SU-DHL-6 (cell line): ENCODE measurements at regions not wholly inside any gene's neighbourhood (a gene's known extent, or its start where the extent isn't known, plus 50 kb on each side); places are given as distances from the start of the nearest gene placed in this dataset.

Experiments
- H2AFZ ChIP-seq: fragments of 200-600 bp; sonication (generic); 2 replicates; pipeline ENCODE4 v1.6.1; 2014; ENCODE audit warnings: low read depth, mild to moderate bottlenecking, moderate library complexity, mixed read lengths, antibody characterized with exemption, low read length; ENCODE audit not compliant: severe bottlenecking
- H3F3A ChIP-seq: fragments of 200-600 bp; shearing (Covaris generic); 2 replicates; pipeline ENCODE4 v1.6.0; 2016; ENCODE audit warnings: antibody characterized with exemption, mild to moderate bottlenecking; ENCODE audit not compliant: insufficient read depth
- H3K27ac ChIP-seq: fragments of 200-600 bp; sonication (generic); 2 replicates; pipeline ENCODE4 v1.5.1; 2016; ENCODE audit warnings: low read depth, mild to moderate bottlenecking, low read length, moderate library complexity, mixed read lengths
- H3K27me3 ChIP-seq: fragments of 200-600 bp; sonication (generic), shearing (Covaris generic); 2 replicates; pipeline ENCODE4 v1.6.0; 2014; ENCODE audit warnings: mild to moderate bottlenecking, low read length
- H3K36me3 ChIP-seq: fragments of 200-600 bp; sonication (generic); 2 replicates; pipeline ENCODE4 v1.6.1; 2014; ENCODE audit warnings: mild to moderate bottlenecking, low read length, mixed read lengths
- H3K4me2 ChIP-seq: fragments of 300-600, 200-600 bp; shearing (Covaris generic), sonication (generic); 2 replicates; pipeline ENCODE4 v1.6.0; 2014; ENCODE audit warnings: low read length, low read depth, mild to moderate bottlenecking; ENCODE audit not compliant: poor library complexity, severe bottlenecking
- H3K4me3 ChIP-seq: fragments of 200-600 bp; sonication (generic); 2 replicates; pipeline ENCODE4 v1.5.1; 2014; ENCODE audit warnings: antibody characterized with exemption, low read length, mild to moderate bottlenecking, mixed read lengths; ENCODE audit not compliant: insufficient read depth, poor library complexity, severe bottlenecking
- H3K79me2 ChIP-seq: fragments of 200-600 bp; sonication (generic); 2 replicates; pipeline ENCODE4 v1.6.1; 2014; ENCODE audit warnings: mild to moderate bottlenecking, low read length, moderate library complexity; ENCODE audit not compliant: insufficient read depth
- H3K9ac ChIP-seq: fragments of 200-600 bp; sonication (generic); 2 replicates; pipeline ENCODE4 v1.7.0; 2014; ENCODE audit warnings: mild to moderate bottlenecking, low read length
- H3K9me2 ChIP-seq: fragments of 200-600 bp; sonication (generic); replicated peaks from 2 replicates; pipeline ENCODE4 v1.6.1; 2014; ENCODE audit warnings: low read length; ENCODE audit not compliant: insufficient read depth
- H3K9me3 ChIP-seq: fragments of 200-600 bp; sonication (generic); 2 replicates; pipeline ENCODE4 v1.6.1; 2014; ENCODE audit warnings: low read length, mixed read lengths; ENCODE audit not compliant: insufficient read depth
- H4K20me1 ChIP-seq: fragments of 200-600 bp; sonication (generic); 2 replicates; pipeline ENCODE4 v1.6.1; 2014; ENCODE audit warnings: low read depth, mild to moderate bottlenecking, antibody characterized with exemption, low read length, moderate library complexity, mixed read lengths
- EZH2phosphoT487 ChIP-seq: fragments of 200-600 bp; sonication (generic), shearing (Covaris generic); conservative IDR thresholded peaks from 2 replicates; pipeline ENCODE4 v1.6.1; 2018; ENCODE audit warnings: mild to moderate bottlenecking, antibody characterized with exemption, low read length, moderate library complexity, mixed read lengths
- TF ChIP-seq, protein P1 (sequence below): fragments of 200-600 bp; sonication (generic); IDR thresholded peaks from one replicate; pipeline ENCODE4 v1.5.1; 2017; ENCODE audit warnings: antibody characterized with exemption, mild to moderate bottlenecking, low read length, moderate library complexity; ENCODE audit not compliant: insufficient read depth, poor library complexity, severe bottlenecking

- Histone ChIP-seq H3K79me2 (no peaks in the 10 kb centered on the region), H3K27ac (no peak overlapping the region), H3K27me3 (no peaks in the 10 kb centered on the region), H3K9ac (no peak overlapping the region), H3K9me2 (no peaks in the 10 kb centered on the region), H3K36me3 (no peaks in the 10 kb centered on the region), H3K4me2 (no peak overlapping the region), H2AFZ (no peak overlapping the region), H3K9me3 (no peaks in the 10 kb centered on the region), H3F3A (no peaks in the 10 kb centered on the region), H3K4me3 (no peak overlapping the region), H4K20me1 (no peaks in the 10 kb centered on the region)
- TF ChIP-seq, protein P1, sequence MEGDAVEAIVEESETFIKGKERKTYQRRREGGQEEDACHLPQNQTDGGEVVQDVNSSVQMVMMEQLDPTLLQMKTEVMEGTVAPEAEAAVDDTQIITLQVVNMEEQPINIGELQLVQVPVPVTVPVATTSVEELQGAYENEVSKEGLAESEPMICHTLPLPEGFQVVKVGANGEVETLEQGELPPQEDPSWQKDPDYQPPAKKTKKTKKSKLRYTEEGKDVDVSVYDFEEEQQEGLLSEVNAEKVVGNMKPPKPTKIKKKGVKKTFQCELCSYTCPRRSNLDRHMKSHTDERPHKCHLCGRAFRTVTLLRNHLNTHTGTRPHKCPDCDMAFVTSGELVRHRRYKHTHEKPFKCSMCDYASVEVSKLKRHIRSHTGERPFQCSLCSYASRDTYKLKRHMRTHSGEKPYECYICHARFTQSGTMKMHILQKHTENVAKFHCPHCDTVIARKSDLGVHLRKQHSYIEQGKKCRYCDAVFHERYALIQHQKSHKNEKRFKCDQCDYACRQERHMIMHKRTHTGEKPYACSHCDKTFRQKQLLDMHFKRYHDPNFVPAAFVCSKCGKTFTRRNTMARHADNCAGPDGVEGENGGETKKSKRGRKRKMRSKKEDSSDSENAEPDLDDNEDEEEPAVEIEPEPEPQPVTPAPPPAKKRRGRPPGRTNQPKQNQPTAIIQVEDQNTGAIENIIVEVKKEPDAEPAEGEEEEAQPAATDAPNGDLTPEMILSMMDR: no peak
- no peak for TF ChIP-seq EZH2phosphoT487
Measured at GRCh38 chr3:20958161-20958560, 772.2 kb upstream of the SGO1 start.

- no peaks in the 10 kb centered on the region for H3K9me3 ChIP-seq
- H3K79me2 ChIP-seq: no peaks in the 10 kb centered on the region
- H3K27me3 ChIP-seq: no peaks in the 10 kb centered on the region
- H3K9ac ChIP-seq: no peak overlapping the region
- H3K9me2 ChIP-seq: no peaks in the 10 kb centered on the region
- no peaks in the 10 kb centered on the region for H3F3A ChIP-seq
- H3K4me3 ChIP-seq: no peak overlapping the region
- no peak overlapping the region for H2AFZ ChIP-seq
- no peaks in the 10 kb centered on the region for H4K20me1 ChIP-seq
- H3K36me3 ChIP-seq: no peaks in the 10 kb centered on the region
- H3K27ac ChIP-seq: no peak overlapping the region
- H3K4me2 ChIP-seq: no peak overlapping the region
- TF ChIP-seq, protein P1: no peak
- TF ChIP-seq EZH2phosphoT487: no peak
Measured at GRCh38 chr3:20945892-20946291, 759.9 kb upstream of the SGO1 start.

- TF ChIP-seq EZH2phosphoT487: no peak
- TF ChIP-seq, protein P1: no peak
- Histone ChIP-seq H3K27ac (no peak overlapping the region), H3K9me3 (no peaks in the 10 kb centered on the region), H2AFZ (no peak overlapping the region), H3K36me3 (no peaks in the 10 kb centered on the region), H3K4me2 (no peak overlapping the region), H3K4me3 (no peak overlapping the region), H3K9me2 (no peaks in the 10 kb centered on the region; the same call in 1 of the 2 replicates), H3K27me3 (no peaks in the 10 kb centered on the region), H3K79me2 (no peaks in the 10 kb centered on the region), H4K20me1 (no peaks in the 10 kb centered on the region), H3K9ac (no peak overlapping the region), H3F3A (no peaks in the 10 kb centered on the region)
Measured at GRCh38 chr3:20935791-20936190, 749.8 kb upstream of the SGO1 start.
